ENCODE measurements at regions not wholly inside any gene's neighbourhood (a gene's known extent, or its start where the extent isn't known, plus 50 kb on each side); places are given as distances from the start of the nearest gene placed in this dataset.

DNA sequence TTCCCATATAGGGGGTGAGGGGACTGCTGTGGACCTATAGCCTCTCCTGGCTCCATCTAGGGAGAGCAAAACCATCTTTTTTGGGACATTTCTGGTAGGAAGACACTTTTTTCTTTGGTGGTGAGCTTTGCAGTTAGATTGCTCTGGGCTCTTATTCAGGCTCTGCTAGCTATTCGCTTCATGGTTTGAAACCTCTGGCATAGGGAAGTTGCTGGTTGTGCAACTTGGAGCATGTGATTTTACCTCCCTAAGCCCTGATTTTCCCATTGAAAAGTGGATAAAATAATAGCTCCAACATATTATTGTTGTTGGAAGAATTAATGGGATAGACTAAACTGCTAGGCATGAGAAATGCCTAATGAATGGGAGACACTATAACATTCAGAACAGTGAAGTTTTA is 69.6 kb downstream of the CYP26A1 start:
- WGBS, 2 donors = 85 to 88% methylated on average over 1 of the region's 1 CpG

DNA sequence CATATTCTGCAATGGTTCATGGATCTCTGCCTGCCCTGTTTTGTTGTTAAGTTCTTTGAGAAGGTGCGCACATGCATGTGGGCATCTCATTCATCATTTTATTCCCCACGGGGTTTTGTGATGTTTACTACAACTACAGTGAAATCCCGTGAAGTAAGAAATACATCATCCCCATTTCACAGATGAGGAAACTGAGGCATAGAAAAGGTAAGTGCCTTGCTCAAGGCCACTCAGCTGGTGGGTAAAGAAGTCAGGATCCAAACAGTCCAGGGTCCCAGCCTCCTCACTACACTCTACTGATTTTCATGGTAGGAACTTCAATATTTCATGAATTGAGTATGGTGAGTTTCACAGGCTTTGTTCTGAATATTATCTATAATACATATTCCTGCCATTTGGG is 72.6 kb downstream of the CYP26A1 start:
- Histone ChIP-seq H3K4me1 (peaks cover 0 to 18% (median 0%) of the 10 kb centered on the region in 3 donors), H3K27me3 (peaks cover 0 to 52% (median 0%) of the 10 kb centered on the region in 4 donors), H3K4me3 (no peak overlapping the region), H3K9me3 (no peaks in the 10 kb centered on the region), H3K36me3 (no peaks in the 10 kb centered on the region), H3K27ac (no peak overlapping the region)
- intact Hi-C loops (cut with DNase I) = no loop called here
- WGBS, 2 donors = 79 to 92% methylated on average over 3 of the region's 3 CpGs
- TF ChIP-seq POLR2A (IDR thresholded peaks at IDR 0.05) = no peak
- TF ChIP-seq, protein P1, sequence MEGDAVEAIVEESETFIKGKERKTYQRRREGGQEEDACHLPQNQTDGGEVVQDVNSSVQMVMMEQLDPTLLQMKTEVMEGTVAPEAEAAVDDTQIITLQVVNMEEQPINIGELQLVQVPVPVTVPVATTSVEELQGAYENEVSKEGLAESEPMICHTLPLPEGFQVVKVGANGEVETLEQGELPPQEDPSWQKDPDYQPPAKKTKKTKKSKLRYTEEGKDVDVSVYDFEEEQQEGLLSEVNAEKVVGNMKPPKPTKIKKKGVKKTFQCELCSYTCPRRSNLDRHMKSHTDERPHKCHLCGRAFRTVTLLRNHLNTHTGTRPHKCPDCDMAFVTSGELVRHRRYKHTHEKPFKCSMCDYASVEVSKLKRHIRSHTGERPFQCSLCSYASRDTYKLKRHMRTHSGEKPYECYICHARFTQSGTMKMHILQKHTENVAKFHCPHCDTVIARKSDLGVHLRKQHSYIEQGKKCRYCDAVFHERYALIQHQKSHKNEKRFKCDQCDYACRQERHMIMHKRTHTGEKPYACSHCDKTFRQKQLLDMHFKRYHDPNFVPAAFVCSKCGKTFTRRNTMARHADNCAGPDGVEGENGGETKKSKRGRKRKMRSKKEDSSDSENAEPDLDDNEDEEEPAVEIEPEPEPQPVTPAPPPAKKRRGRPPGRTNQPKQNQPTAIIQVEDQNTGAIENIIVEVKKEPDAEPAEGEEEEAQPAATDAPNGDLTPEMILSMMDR (IDR thresholded peaks at IDR 0.05) = no peak
- no peak for DNase-seq

More for the DNA sequence above, 69.6 kb downstream of the CYP26A1 start:
- DNase-seq = no peak
- Histone ChIP-seq H3K4me1 (peaks cover 0 to 14% (median 2%) of the 10 kb centered on the region in 3 donors), H3K9me3 (no peaks in the 10 kb centered on the region), H3K27ac (no peak overlapping the region), H3K4me3 (no peak overlapping the region), H3K36me3 (no peaks in the 10 kb centered on the region), H3K27me3 (peaks cover 0 to 42% (median 0%) of the 10 kb centered on the region in 4 donors)
- TF ChIP-seq POLR2A (IDR thresholded peaks at IDR 0.05) = no peak
- TF ChIP-seq, protein P1 (IDR thresholded peaks at IDR 0.05) = no peak
- intact Hi-C loops (cut with DNase I) = no loop called here

DNA sequence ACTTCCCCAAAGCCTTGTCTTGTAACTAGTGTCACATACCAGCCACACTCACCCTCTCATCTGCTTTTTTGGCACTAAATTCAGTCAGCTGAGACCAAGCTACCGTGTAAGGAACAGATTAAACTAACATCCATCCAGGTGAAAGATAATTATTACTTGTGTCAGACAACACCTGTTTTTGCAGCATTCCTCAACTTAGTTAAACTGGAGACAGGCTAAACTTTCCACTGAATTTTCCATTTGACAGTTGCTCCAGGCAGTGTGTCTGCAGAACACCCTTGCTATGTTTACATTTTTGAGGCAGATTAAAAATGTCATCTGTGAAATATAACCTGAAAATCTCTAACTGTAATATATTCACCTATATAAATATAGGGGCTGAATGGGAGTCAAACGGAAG is 73.6 kb downstream of the CYP26A1 start:
- WGBS, 2 donors = 19 to 23% methylated on average over 2 of the region's 2 CpGs
- intact Hi-C loops (cut with DNase I) = no loop called here
- H3K27ac ChIP-seq = no peak overlapping the region

DNA sequence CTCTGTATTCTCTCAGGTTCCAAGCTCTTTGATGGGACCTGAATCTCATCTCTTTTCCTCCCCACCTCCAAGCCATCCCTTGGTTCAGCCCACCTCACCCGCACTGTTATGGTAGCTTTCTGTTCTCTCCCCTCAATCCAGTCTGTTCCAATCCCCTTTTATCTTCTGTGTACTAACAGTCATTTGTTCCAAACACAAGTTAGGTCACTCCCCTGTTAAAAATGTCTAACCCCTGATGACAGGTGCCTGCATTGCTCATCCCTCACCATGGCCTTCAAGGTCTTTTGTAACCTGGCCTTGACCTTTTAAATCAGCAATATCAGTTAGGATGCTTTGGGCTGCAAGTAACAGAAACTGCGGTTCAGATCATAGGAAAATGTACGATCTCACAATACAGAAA is 74.8 kb downstream of the CYP26A1 start:
- peaks cover 0 to 18% (median 0%) of the 10 kb centered on the region in 3 donors for H3K4me1 ChIP-seq
- H3K27me3 ChIP-seq = peaks cover 0 to 40% (median 0%) of the 10 kb centered on the region in 4 donors
- H3K9me3 ChIP-seq = peaks cover 0 to 5% (median 0%) of the 10 kb centered on the region in 3 donors
- no peak for TF ChIP-seq POLR2A (IDR thresholded peaks at IDR 0.05)
- TF ChIP-seq, protein P1 (IDR thresholded peaks at IDR 0.05) = no peak
- no peak for DNase-seq
- 71 to 81% methylated on average over 3 of the region's 3 CpGs for WGBS, 2 donors
- no peak overlapping the region for H3K4me3 ChIP-seq
- intact Hi-C loops (cut with DNase I) = no loop called here
- H3K36me3 ChIP-seq = no peaks in the 10 kb centered on the region
- H3K27ac ChIP-seq = no peak overlapping the region

More for the DNA sequence above, 73.6 kb downstream of the CYP26A1 start:
- Histone ChIP-seq H3K36me3 (no peaks in the 10 kb centered on the region), H3K27me3 (peaks cover 0 to 52% (median 0%) of the 10 kb centered on the region in 4 donors), H3K4me1 (peaks cover 0 to 18% (median 0%) of the 10 kb centered on the region in 3 donors), H3K9me3 (no peaks in the 10 kb centered on the region), H3K4me3 (no peak overlapping the region)
- no peak for TF ChIP-seq POLR2A (IDR thresholded peaks at IDR 0.05)
- TF ChIP-seq, protein P1 (IDR thresholded peaks at IDR 0.05) = no peak
- DNase-seq = no peak

DNA sequence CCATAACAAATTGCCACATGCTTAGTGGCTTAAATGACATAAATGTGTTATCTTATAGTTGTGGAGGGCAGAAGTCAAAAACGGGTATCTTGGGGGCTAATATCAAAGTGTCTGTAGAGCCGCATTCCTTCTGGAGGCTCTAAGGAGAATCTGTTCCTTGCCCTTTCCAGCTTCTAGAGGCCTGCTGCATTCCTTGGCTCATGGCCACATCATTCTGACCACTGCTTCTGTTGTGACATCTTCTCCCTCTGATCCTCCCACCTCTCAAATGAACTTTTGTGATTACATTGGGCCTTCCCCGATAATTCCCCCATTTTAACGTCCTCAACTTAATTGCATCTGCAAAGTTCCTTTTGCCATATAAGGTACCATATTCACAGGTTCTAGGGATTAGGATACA is 76.1 kb downstream of the CYP26A1 start:
- Histone ChIP-seq H3K36me3 (no peaks in the 10 kb centered on the region), H3K4me1 (peaks cover 0 to 18% (median 0%) of the 10 kb centered on the region in 3 donors), H3K9me3 (peaks cover 0 to 11% (median 0%) of the 10 kb centered on the region in 3 donors), H3K27ac (no peak overlapping the region), H3K4me3 (no peak overlapping the region), H3K27me3 (peaks cover 0 to 29% (median 0%) of the 10 kb centered on the region in 4 donors)
- no peak for TF ChIP-seq POLR2A (IDR thresholded peaks at IDR 0.05)
- TF ChIP-seq, protein P1 (IDR thresholded peaks at IDR 0.05) = no peak
- intact Hi-C loops (cut with DNase I) = no loop called here
- DNase-seq = no peak
- 79 to 82% methylated on average over 4 of the region's 4 CpGs for WGBS, 2 donors

All from esophagus squamous epithelium (tissue), 5 donors.